Astrocyte (in vitro differentiated cells and primary cell): ENCODE measurements at regions not wholly inside any gene's neighbourhood (a gene's known extent, or its start where the extent isn't known, plus 50 kb on each side); places are given as distances from the start of the nearest gene placed in this dataset.

Experiments used
- DNase-seq: peaks from one replicate; pipeline ENCODE4 v3.0.0-alpha.2; 2010; ENCODE audit warnings: low read depth
- FAIRE-seq: peaks from 2 replicates; lab custom pipeline; 2011; peaks lifted over from hg19 to GRCh38; lab: Jason Lieb, UNC
- H2AFZ ChIP-seq: 2 replicates; pipeline ENCODE4 v1.6.0; 2012; ENCODE audit warnings: low read depth, low read length, inconsistent platforms
- H3K27ac ChIP-seq: 2 replicates; pipeline ENCODE4 v1.5.1; 2011; ENCODE audit warnings: low read depth, low read length, inconsistent platforms
- H3K27me3 ChIP-seq: 2 replicates; pipeline ENCODE4 v1.6.0; 2011; ENCODE audit warnings: low read length, inconsistent platforms; ENCODE audit not compliant: insufficient read depth
- H3K36me3 ChIP-seq: 2 replicates; pipeline ENCODE4 v1.5.1; 2011; ENCODE audit warnings: low read length, inconsistent platforms; ENCODE audit not compliant: insufficient read depth
- H3K4me1 ChIP-seq: 2 replicates; pipeline ENCODE4 v1.5.1; 2011; ENCODE audit warnings: low read length, inconsistent platforms; ENCODE audit not compliant: insufficient read depth
- H3K4me2 ChIP-seq: 2 replicates; pipeline ENCODE4 v1.6.0; 2012; ENCODE audit warnings: low read length, inconsistent platforms
- H3K4me3 ChIP-seq: 2 replicates; pipeline ENCODE4 v1.5.1; 2011; ENCODE audit warnings: low read depth, mild to moderate bottlenecking, low read length, inconsistent platforms; ENCODE audit not compliant: insufficient read depth
- H3K79me2 ChIP-seq: 2 replicates; pipeline ENCODE4 v1.6.0; 2012; ENCODE audit warnings: mild to moderate bottlenecking, low read length, inconsistent platforms; ENCODE audit not compliant: insufficient read depth
- H3K9ac ChIP-seq: 2 replicates; pipeline ENCODE4 v1.6.0; 2012; ENCODE audit warnings: mild to moderate bottlenecking, low read length, inconsistent platforms
- H3K9me3 ChIP-seq: 2 replicates; pipeline ENCODE4 v1.5.1; 2012; ENCODE audit warnings: low read depth, mild to moderate bottlenecking, low read length, inconsistent platforms; ENCODE audit not compliant: insufficient read depth
- H4K20me1 ChIP-seq: 2 replicates; pipeline ENCODE4 v1.6.0; 2012; ENCODE audit warnings: low read length, inconsistent platforms; ENCODE audit not compliant: insufficient read depth
- H3K27ac Mint-ChIP-seq: one replicate; pipeline ENCODE4 v1.8.0; 2021; ENCODE audit warnings: mild to moderate bottlenecking, mixed read lengths; ENCODE audit not compliant: unreplicated experiment
- H3K27me3 Mint-ChIP-seq: one replicate; pipeline ENCODE4 v1.8.0; 2021; ENCODE audit warnings: low read depth, mixed read lengths; ENCODE audit not compliant: unreplicated experiment
- H3K36me3 Mint-ChIP-seq: one replicate; pipeline ENCODE4 v1.8.0; 2021; ENCODE audit warnings: low read depth, mixed read lengths; ENCODE audit not compliant: unreplicated experiment
- H3K4me1 Mint-ChIP-seq: one replicate; pipeline ENCODE4 v1.8.0; 2021; ENCODE audit warnings: low read depth, mixed read lengths; ENCODE audit not compliant: unreplicated experiment
- H3K4me3 Mint-ChIP-seq: one replicate; pipeline ENCODE4 v1.8.0; 2021; ENCODE audit warnings: mild to moderate bottlenecking, moderate library complexity, mixed read lengths; ENCODE audit not compliant: unreplicated experiment
- H3K9me3 Mint-ChIP-seq: one replicate; pipeline ENCODE4 v1.8.0; 2021; ENCODE audit warnings: mild to moderate bottlenecking, mixed read lengths; ENCODE audit not compliant: unreplicated experiment
- EZH2 ChIP-seq: IDR thresholded peaks from 2 replicates; pipeline ENCODE4 v1.6.1; 2012; ENCODE audit warnings: mild to moderate bottlenecking, low read length, inconsistent platforms; ENCODE audit not compliant: insufficient read depth
- TF ChIP-seq, protein P1 (sequence below): IDR thresholded peaks from 2 replicates; pipeline ENCODE4 v1.5.1; 2011; ENCODE audit warnings: low read depth, mild to moderate bottlenecking, inconsistent platforms, low read length, moderate library complexity; ENCODE audit not compliant: insufficient read depth

DNA sequence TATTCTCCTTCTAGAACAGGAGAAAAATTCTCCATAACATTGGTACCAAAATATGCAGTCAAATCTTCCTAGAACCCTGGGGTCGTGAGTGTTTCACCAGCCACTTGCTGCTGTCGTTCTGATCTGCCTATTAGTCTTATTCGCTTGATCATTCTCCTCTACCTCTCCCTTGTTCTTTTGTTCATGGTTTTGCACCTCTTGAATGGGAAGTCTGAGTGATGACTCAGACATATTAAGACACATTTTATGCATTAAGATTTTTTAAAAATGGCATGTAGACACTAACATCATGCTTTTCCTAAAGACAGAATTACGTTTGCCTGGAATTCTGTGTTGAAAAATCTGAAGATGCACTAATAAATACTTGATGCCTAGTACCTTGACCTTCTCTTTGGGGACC, 159.2 kb upstream of the LRIG3 start:
- H3K9ac ChIP-seq: no peak overlapping the region
- H3K27ac ChIP-seq: no peak overlapping the region
- no peaks in the 10 kb centered on the region for H3K9me3 ChIP-seq
- H3K4me2 ChIP-seq: no peak overlapping the region
- H3K4me3 ChIP-seq: no peak overlapping the region
- no peak for DNase-seq
- no peaks in the 10 kb centered on the region for H3K27me3 ChIP-seq
- H3K4me1 Mint-ChIP-seq: peaks cover 43% of the 10 kb centered on the region
- no peak overlapping the region for H3K4me3 Mint-ChIP-seq
- no peaks in the 10 kb centered on the region for H3K9me3 Mint-ChIP-seq
- no peak for FAIRE-seq
- no peak overlapping the region for H3K27ac Mint-ChIP-seq
- no peaks in the 10 kb centered on the region for H4K20me1 ChIP-seq
- H2AFZ ChIP-seq: no peak overlapping the region
- peaks cover 8% of the 10 kb centered on the region for H3K4me1 ChIP-seq
- no peaks in the 10 kb centered on the region for H3K36me3 Mint-ChIP-seq
- H3K36me3 ChIP-seq: no peaks in the 10 kb centered on the region
- no peaks in the 10 kb centered on the region for H3K27me3 Mint-ChIP-seq
- no peaks in the 10 kb centered on the region for H3K79me2 ChIP-seq
- no peak for TF ChIP-seq EZH2
- TF ChIP-seq, protein P1, sequence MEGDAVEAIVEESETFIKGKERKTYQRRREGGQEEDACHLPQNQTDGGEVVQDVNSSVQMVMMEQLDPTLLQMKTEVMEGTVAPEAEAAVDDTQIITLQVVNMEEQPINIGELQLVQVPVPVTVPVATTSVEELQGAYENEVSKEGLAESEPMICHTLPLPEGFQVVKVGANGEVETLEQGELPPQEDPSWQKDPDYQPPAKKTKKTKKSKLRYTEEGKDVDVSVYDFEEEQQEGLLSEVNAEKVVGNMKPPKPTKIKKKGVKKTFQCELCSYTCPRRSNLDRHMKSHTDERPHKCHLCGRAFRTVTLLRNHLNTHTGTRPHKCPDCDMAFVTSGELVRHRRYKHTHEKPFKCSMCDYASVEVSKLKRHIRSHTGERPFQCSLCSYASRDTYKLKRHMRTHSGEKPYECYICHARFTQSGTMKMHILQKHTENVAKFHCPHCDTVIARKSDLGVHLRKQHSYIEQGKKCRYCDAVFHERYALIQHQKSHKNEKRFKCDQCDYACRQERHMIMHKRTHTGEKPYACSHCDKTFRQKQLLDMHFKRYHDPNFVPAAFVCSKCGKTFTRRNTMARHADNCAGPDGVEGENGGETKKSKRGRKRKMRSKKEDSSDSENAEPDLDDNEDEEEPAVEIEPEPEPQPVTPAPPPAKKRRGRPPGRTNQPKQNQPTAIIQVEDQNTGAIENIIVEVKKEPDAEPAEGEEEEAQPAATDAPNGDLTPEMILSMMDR: no peak

DNA sequence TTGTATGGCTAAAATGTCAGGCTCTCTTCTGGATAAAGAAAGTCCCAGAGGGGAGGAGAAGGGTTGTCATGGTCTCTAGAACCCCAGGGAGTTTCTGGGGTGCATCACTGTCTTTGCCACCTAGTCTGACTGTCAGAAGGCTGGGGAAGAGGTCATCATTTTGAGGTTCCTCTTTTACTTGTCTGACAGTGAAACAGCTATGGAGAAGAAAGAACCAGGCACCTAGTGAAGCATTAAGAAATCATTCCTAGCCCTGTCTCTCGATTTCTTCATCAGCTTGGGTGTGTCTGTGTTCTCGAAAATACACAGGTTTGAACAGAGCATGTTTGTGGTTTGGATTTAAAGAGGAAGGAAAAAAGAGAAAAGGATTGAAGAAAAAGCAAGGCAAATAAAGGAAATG, 158.7 kb upstream of the LRIG3 start:
- DNase-seq: no peak
- TF ChIP-seq EZH2: no peak
- TF ChIP-seq, protein P1: no peak
- Mint-ChIP-seq H3K27me3 (no peaks in the 10 kb centered on the region), H3K9me3 (no peaks in the 10 kb centered on the region), H3K4me3 (no peak overlapping the region), H3K27ac (no peak overlapping the region), H3K36me3 (no peaks in the 10 kb centered on the region), H3K4me1 (peaks cover 39% of the 10 kb centered on the region)
- H3K27me3 ChIP-seq: no peaks in the 10 kb centered on the region
- no peaks in the 10 kb centered on the region for H4K20me1 ChIP-seq
- no peaks in the 10 kb centered on the region for H3K79me2 ChIP-seq
- no peak overlapping the region for H2AFZ ChIP-seq
- no peaks in the 10 kb centered on the region for H3K9me3 ChIP-seq
- H3K36me3 ChIP-seq: no peaks in the 10 kb centered on the region
- no peak overlapping the region for H3K9ac ChIP-seq
- no peak overlapping the region for H3K4me3 ChIP-seq
- H3K27ac ChIP-seq: no peak overlapping the region
- H3K4me1 ChIP-seq: peaks cover 3% of the 10 kb centered on the region
- no peak overlapping the region for H3K4me2 ChIP-seq
- no peak for FAIRE-seq

DNA sequence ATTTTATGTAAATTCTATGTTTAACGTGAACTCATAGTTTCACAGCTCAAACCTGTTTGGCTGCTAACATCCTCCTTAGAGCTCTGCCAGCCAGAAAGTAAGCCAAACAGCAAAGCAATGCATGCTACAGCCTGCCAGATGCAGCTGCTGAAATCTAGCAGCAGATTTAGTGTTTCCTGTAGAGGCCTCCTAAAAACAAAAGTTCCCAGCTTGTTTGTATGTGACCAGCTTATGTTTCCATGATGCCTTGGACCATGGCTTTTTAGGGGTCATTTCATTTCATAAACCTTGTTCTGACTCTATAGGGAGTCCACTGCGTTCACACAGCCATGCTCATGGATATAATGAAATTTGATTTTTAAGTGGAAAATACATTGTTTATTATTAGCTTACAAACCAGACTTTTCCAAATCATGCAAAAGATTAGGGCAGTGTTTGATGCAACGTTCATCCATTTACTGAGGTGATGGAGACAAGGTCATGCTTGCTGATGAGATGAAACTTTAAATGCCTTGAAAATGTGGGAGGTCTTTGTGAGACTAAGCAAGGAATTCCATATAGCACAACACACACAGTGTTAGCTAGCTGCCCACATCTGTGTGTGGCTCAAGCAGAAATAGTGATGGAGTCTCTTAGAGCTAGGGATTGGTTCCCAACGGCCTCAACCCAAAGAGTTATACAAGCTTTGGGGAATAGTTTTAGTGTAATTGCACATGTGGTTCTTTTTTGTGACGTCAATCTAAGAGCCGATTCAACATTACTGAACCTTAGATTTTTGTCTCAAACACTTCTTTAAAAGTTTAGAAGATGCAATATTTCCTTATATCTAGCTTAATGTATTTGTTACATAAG, 157.5 kb upstream of the LRIG3 start:
- no peaks in the 10 kb centered on the region for H3K27me3 ChIP-seq
- no peak for DNase-seq
- H3K79me2 ChIP-seq: no peaks in the 10 kb centered on the region
- peaks cover 1% of the 10 kb centered on the region for H3K9me3 Mint-ChIP-seq
- no peak overlapping the region for H3K27ac ChIP-seq
- no peaks in the 10 kb centered on the region for H3K36me3 ChIP-seq
- no peak overlapping the region for H3K4me2 ChIP-seq
- H3K4me3 Mint-ChIP-seq: no peak overlapping the region
- no peaks in the 10 kb centered on the region for H3K9me3 ChIP-seq
- H3K9ac ChIP-seq: no peak overlapping the region
- peak overlapping the region; percentile 24 for H3K27ac Mint-ChIP-seq
- peaks cover 31% of the 10 kb centered on the region for H3K4me1 Mint-ChIP-seq
- no peak overlapping the region for H3K4me3 ChIP-seq
- no peaks in the 10 kb centered on the region for H3K4me1 ChIP-seq
- H3K36me3 Mint-ChIP-seq: no peaks in the 10 kb centered on the region
- H2AFZ ChIP-seq: no peak overlapping the region
- TF ChIP-seq, protein P1: no peak
- no peak for TF ChIP-seq EZH2
- H4K20me1 ChIP-seq: no peaks in the 10 kb centered on the region
- H3K27me3 Mint-ChIP-seq: no peaks in the 10 kb centered on the region
- no peak for FAIRE-seq
